Ishikawa (cell line): ENCODE measurements at regions not wholly inside any gene's neighbourhood (a gene's known extent, or its start where the extent isn't known, plus 50 kb on each side); places are given as distances from the start of the nearest gene placed in this dataset.

Experiments used
- CEBPB ChIP-seq: IDR thresholded peaks from 2 replicates; pipeline ENCODE4 v1.6.1; 2012
- EP300 ChIP-seq: IDR thresholded peaks from 2 replicates; pipeline ENCODE4 v1.6.1; 2012; ENCODE audit warnings: borderline replicate concordance
- NFIC ChIP-seq: IDR thresholded peaks from 2 replicates; pipeline ENCODE4 v1.6.1; 2012
- RAD21 ChIP-seq: IDR thresholded peaks from 2 replicates; pipeline ENCODE4 v1.6.1; 2012; ENCODE audit warnings: low read depth
- REST ChIP-seq: IDR thresholded peaks from 2 replicates; pipeline ENCODE4 v1.6.1; 2012; ENCODE audit warnings: low read depth, mild to moderate bottlenecking
- TAF1 ChIP-seq: IDR thresholded peaks from 2 replicates; pipeline ENCODE4 v1.6.1; 2012; ENCODE audit warnings: low read depth, mild to moderate bottlenecking
- TCF12 ChIP-seq: IDR thresholded peaks from 2 replicates; pipeline ENCODE4 v1.6.1; 2012; ENCODE audit warnings: low read depth
- YY1 ChIP-seq: IDR thresholded peaks from 2 replicates; pipeline ENCODE4 v1.6.1; 2012; ENCODE audit warnings: low read depth
- TF ChIP-seq, protein P1 (sequence below): IDR thresholded peaks from 2 replicates; pipeline ENCODE4 v1.6.1; 2012

DNA sequence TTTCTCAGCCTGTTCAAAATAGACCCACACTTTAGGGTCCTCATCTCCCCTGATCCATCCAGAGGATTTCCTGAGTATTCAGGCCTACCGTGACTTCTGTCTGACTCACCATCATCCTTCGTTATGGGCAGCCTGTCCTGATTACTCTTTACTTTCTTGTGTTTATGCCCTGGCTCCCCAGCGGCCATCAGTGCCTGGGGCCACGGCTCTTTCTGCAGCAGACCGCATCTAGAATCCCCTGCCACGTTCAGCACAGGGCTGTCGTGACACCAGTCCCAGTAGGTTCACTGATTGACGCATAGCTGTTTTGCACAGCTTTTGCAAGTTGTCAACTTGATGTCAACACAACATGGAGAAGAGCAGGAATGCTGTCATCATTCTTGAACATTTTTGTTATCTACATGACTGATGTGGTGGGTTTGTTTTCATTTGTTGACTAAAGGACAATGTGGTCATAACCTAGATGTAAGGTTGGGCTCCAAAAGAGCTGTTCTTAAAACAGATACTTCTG is 225.6 kb downstream of the HAUS1 start:
- TF ChIP-seq NFIC: no peak
- TF ChIP-seq REST: no peak
- TF ChIP-seq YY1: no peak
- TF ChIP-seq TAF1: no peak
- TF ChIP-seq RAD21: no peak
- TF ChIP-seq, protein P1, sequence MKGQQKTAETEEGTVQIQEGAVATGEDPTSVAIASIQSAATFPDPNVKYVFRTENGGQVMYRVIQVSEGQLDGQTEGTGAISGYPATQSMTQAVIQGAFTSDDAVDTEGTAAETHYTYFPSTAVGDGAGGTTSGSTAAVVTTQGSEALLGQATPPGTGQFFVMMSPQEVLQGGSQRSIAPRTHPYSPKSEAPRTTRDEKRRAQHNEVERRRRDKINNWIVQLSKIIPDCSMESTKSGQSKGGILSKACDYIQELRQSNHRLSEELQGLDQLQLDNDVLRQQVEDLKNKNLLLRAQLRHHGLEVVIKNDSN: no peak
- no peak for TF ChIP-seq EP300
- no peak for TF ChIP-seq CEBPB
- TF ChIP-seq TCF12: no peak
